Ishikawa (cell line): ENCODE measurements at regions not wholly inside any gene's neighbourhood (a gene's known extent, or its start where the extent isn't known, plus 50 kb on each side); places are given as distances from the start of the nearest gene placed in this dataset.

Experiments used
- EGR1 ChIP-seq: IDR thresholded peaks from 2 replicates; pipeline ENCODE4 v1.6.1; 2012
- EP300 ChIP-seq: IDR thresholded peaks from 2 replicates; pipeline ENCODE4 v1.6.1; 2012; ENCODE audit warnings: borderline replicate concordance
- NFIC ChIP-seq: IDR thresholded peaks from 2 replicates; pipeline ENCODE4 v1.6.1; 2012
- RAD21 ChIP-seq: IDR thresholded peaks from 2 replicates; pipeline ENCODE4 v1.6.1; 2012; ENCODE audit warnings: low read depth
- REST ChIP-seq: IDR thresholded peaks from 2 replicates; pipeline ENCODE4 v1.6.1; 2012; ENCODE audit warnings: low read depth, mild to moderate bottlenecking
- TAF1 ChIP-seq: IDR thresholded peaks from 2 replicates; pipeline ENCODE4 v1.6.1; 2012; ENCODE audit warnings: low read depth, mild to moderate bottlenecking
- TCF12 ChIP-seq: IDR thresholded peaks from 2 replicates; pipeline ENCODE4 v1.6.1; 2012; ENCODE audit warnings: low read depth
- YY1 ChIP-seq: IDR thresholded peaks from 2 replicates; pipeline ENCODE4 v1.6.1; 2012; ENCODE audit warnings: low read depth
- TF ChIP-seq, protein P1 (sequence below): IDR thresholded peaks from 2 replicates; pipeline ENCODE4 v1.6.1; 2012
- TF ChIP-seq, protein P2 (sequence below): IDR thresholded peaks from 2 replicates; pipeline ENCODE4 v1.6.1; 2012

DNA sequence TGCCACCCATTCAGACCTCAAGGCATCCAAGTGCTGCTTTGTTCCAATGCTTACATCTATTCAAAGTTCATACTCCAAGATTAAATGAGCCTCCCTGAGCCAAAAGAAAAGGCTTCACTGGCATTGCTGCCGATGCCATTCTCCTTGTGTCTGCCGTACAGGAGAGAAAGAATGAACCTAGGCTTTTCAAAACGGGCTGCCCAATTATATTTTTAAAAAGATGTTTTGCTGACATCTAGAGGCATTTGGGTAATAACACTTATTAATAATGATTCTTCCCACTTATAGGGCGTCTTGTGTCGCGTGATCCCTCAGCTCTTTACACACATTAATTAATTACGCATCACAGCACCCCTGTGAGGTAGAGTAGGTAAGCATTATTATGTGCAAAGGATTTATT, 545.6 kb downstream of the PKHD1 start:
- TF ChIP-seq TCF12 (no peak), EP300 (no peak), NFIC (no peak), RAD21 (no peak), TAF1 (no peak), EGR1 (no peak), YY1 (no peak), REST (no peak)
- TF ChIP-seq, protein P1, sequence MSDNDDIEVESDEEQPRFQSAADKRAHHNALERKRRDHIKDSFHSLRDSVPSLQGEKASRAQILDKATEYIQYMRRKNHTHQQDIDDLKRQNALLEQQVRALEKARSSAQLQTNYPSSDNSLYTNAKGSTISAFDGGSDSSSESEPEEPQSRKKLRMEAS, result no peak
- TF ChIP-seq, protein P2, sequence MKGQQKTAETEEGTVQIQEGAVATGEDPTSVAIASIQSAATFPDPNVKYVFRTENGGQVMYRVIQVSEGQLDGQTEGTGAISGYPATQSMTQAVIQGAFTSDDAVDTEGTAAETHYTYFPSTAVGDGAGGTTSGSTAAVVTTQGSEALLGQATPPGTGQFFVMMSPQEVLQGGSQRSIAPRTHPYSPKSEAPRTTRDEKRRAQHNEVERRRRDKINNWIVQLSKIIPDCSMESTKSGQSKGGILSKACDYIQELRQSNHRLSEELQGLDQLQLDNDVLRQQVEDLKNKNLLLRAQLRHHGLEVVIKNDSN, result no peak
